SK-N-SH (cell line): ENCODE measurements at regions not wholly inside any gene's neighbourhood (a gene's known extent, or its start where the extent isn't known, plus 50 kb on each side); places are given as distances from the start of the nearest gene placed in this dataset.

ENCODE experiments used
- CTCF ChIA-PET: fragments of 300-600, 350-600 bp; formaldehyde crosslinking; extraction: SDS; loops from one replicate; lab custom pipeline; 2021; lab: Yijun Ruan, JAX
- POLR2A ChIA-PET: fragments of 350-600 bp; sonication (Branson Sonifier 250); formaldehyde crosslinking; extraction: SDS; loops from one replicate; lab custom pipeline; 2020; ENCODE audit warnings: antibody characterized with exemption, inconsistent platforms; lab: Yijun Ruan, JAX
- DNase-seq: peaks from one replicate; pipeline ENCODE4 v3.0.0; 2012
- H2AFZ ChIP-seq: fragments of 200-600 bp; sonication (generic); 2 replicates; pipeline ENCODE4 v1.8.1; 2016; ENCODE audit warnings: antibody characterized with exemption, mild to moderate bottlenecking, low read depth
- H3F3A ChIP-seq: fragments of 200-600 bp; sonication (generic); replicated peaks from 2 replicates; pipeline ENCODE3; 2016; ENCODE audit warnings: antibody characterized with exemption, mild to moderate bottlenecking; ENCODE audit not compliant: insufficient read depth
- H3K27ac ChIP-seq, 2 experiments: fragments of 200-500 bp in 1 of 2; fragments of 200-600 bp in 1 of 2; sonication (Bioruptor generic) in 1 of 2; sonication (generic), shearing (Covaris generic) in 1 of 2; 2 replicates each; pipeline versions ENCODE4 v1.5.1 to v1.6.1; 2014 to 2016; ENCODE audit warnings: low read depth in 2 of 2, inconsistent platforms in 1 of 2, low read length in 1 of 2, mild to moderate bottlenecking in 1 of 2, mixed read lengths in 1 of 2
- H3K27me3 ChIP-seq: fragments of 200-600 bp; sonication (generic), shearing (Covaris generic); 2 replicates; pipeline ENCODE4 v1.6.1; 2016; ENCODE audit warnings: mixed run types; ENCODE audit not compliant: insufficient read depth
- H3K36me3 ChIP-seq, 2 experiments: fragments of 200-500 bp in 1 of 2; fragments of 200-600 bp in 1 of 2; sonication (Bioruptor generic) in 1 of 2; sonication (generic) in 1 of 2; replicated peaks in 1 of 2; 2 replicates each; pipeline versions ENCODE3 to v1.5.1; 2014 to 2016; ENCODE audit warnings: low read length in 1 of 2, mild to moderate bottlenecking in 1 of 2; ENCODE audit not compliant: insufficient read depth in 2 of 2, control insufficient read depth in 1 of 2
- H3K4me1 ChIP-seq, 2 experiments: fragments of 200-500 bp in 1 of 2; fragments of 200-600 bp in 1 of 2; sonication (Bioruptor generic) in 1 of 2; sonication (generic), shearing (Covaris generic) in 1 of 2; 2 replicates each; pipeline versions ENCODE4 v1.5.1 to v1.6.1; 2014 to 2016; ENCODE audit warnings: low read depth in 1 of 2, low read length in 1 of 2, mixed run types in 1 of 2; ENCODE audit not compliant: insufficient read depth in 2 of 2, control insufficient read depth in 1 of 2
- H3K4me2 ChIP-seq: fragments of 200-600 bp; sonication (generic), shearing (Covaris generic); 2 replicates; pipeline ENCODE4 v1.6.1; 2017; ENCODE audit warnings: mixed run types
- H3K4me3 ChIP-seq, 2 experiments: fragments of 200-500 bp in 1 of 2; fragments of 200-600 bp in 1 of 2; sonication (Bioruptor generic) in 1 of 2; sonication (generic), shearing (Covaris generic) in 1 of 2; 2 replicates each; pipeline versions ENCODE4 v1.5.1 to v1.8.1; 2014 to 2016; ENCODE audit warnings: low read depth in 2 of 2, inconsistent platforms in 1 of 2, low read length in 1 of 2, mild to moderate bottlenecking in 1 of 2, mixed read lengths in 1 of 2, moderate library complexity in 1 of 2
- H3K79me2 ChIP-seq: fragments of 200-600 bp; sonication (generic); 2 replicates; pipeline ENCODE4 v1.8.1; 2017; ENCODE audit warnings: mild to moderate bottlenecking; ENCODE audit not compliant: insufficient read depth
- H3K9ac ChIP-seq: fragments of 200-600 bp; sonication (generic); 2 replicates; pipeline ENCODE4 v1.6.1; 2017; ENCODE audit warnings: mixed run types
- H3K9me2 ChIP-seq: fragments of 200-600 bp; sonication (generic); 2 replicates; pipeline ENCODE4 v1.6.1; 2017; ENCODE audit warnings: mixed run types
- H3K9me3 ChIP-seq: fragments of 200-600 bp; sonication (generic); 2 replicates; pipeline ENCODE4 v1.6.1; 2017; ENCODE audit warnings: mixed run types, mild to moderate bottlenecking, moderate library complexity
- H4K20me1 ChIP-seq: fragments of 200-600 bp; sonication (generic); 2 replicates; pipeline ENCODE4 v1.6.1; 2017; ENCODE audit warnings: mild to moderate bottlenecking, mixed run types; ENCODE audit not compliant: insufficient read depth
- EP300 ChIP-seq, 2 experiments: IDR thresholded peaks; 2 replicates each; pipeline versions ENCODE4 v1.4.0 to v1.6.1; 2012; ENCODE audit warnings: borderline replicate concordance in 1 of 2, low read depth in 1 of 2, low read length in 1 of 2
- FOSL2 ChIP-seq: IDR thresholded peaks from 2 replicates; pipeline ENCODE4 v1.4.0; 2012; ENCODE audit warnings: low read depth, mild to moderate bottlenecking, moderate library complexity, borderline replicate concordance
- FOXJ3 ChIP-seq: sonication (generic); formaldehyde crosslinking; IDR thresholded peaks from 2 replicates; pipeline ENCODE4 v1.5.1; 2020; ENCODE audit warnings: mild to moderate bottlenecking, missing genetic modification reagents
- FOXM1 ChIP-seq: IDR thresholded peaks from 2 replicates; pipeline ENCODE4 v1.4.0; 2012; ENCODE audit warnings: low read depth, mild to moderate bottlenecking
- GATA2 ChIP-seq: sonication (generic); formaldehyde crosslinking; IDR thresholded peaks from 2 replicates; pipeline ENCODE4 v1.5.0; 2020; ENCODE audit warnings: mild to moderate bottlenecking, missing genetic modification reagents
- MEF2A ChIP-seq: IDR thresholded peaks from 2 replicates; pipeline ENCODE4 v1.4.0; 2012; ENCODE audit warnings: low read depth, borderline replicate concordance
- NRF1 ChIP-seq: IDR thresholded peaks from 2 replicates; pipeline ENCODE4 v1.6.1; 2012; ENCODE audit warnings: low read depth, mild to moderate bottlenecking, low read length
- RAD21 ChIP-seq: IDR thresholded peaks from 2 replicates; pipeline ENCODE4 v1.6.1; 2012; ENCODE audit warnings: mild to moderate bottlenecking, low read length
- RCOR1 ChIP-seq: fragments of 150-350 bp; IDR thresholded peaks from 2 replicates; pipeline ENCODE4 v1.6.1; 2017; ENCODE audit warnings: antibody characterized with exemption, low read length
- RFX5 ChIP-seq: IDR thresholded peaks from 2 replicates; pipeline ENCODE4 v1.6.1; 2012; ENCODE audit warnings: mild to moderate bottlenecking, improper control_type of control experiment, low read length
- TEAD4 ChIP-seq: IDR thresholded peaks from 2 replicates; pipeline ENCODE4 v1.4.0; 2012; ENCODE audit warnings: mild to moderate bottlenecking, borderline replicate concordance; ENCODE audit not compliant: insufficient read depth
- USF1 ChIP-seq: IDR thresholded peaks from 2 replicates; pipeline ENCODE4 v1.4.0; 2012; ENCODE audit warnings: low read depth, borderline replicate concordance
- YY1 ChIP-seq: IDR thresholded peaks from 2 replicates; pipeline ENCODE4 v1.4.0; 2012; ENCODE audit warnings: low read depth, mild to moderate bottlenecking
- WGBS: methylation state at CpG from one replicate; pipeline ENCODE4 v1.1.6; 2017; ENCODE audit warnings: low lambda C conversion rate; 5-methylcytosine and 5-hydroxymethylcytosine counted together
- TF ChIP-seq, protein P1 (sequence below): IDR thresholded peaks from 2 replicates; pipeline ENCODE4 v1.4.0; 2012; ENCODE audit warnings: low read depth, borderline replicate concordance
- TF ChIP-seq, protein P2 (sequence below): IDR thresholded peaks from 2 replicates; pipeline ENCODE4 v1.6.1; 2012; ENCODE audit warnings: mild to moderate bottlenecking, low read depth, low read length, moderate library complexity
- TF ChIP-seq, protein P3 (sequence below): IDR thresholded peaks from 2 replicates; pipeline ENCODE4; 2012

GRCh38 chr3:110859993-110860392, 211.6 kb upstream of the NECTIN3 start (continued):
- TF ChIP-seq, protein P1, sequence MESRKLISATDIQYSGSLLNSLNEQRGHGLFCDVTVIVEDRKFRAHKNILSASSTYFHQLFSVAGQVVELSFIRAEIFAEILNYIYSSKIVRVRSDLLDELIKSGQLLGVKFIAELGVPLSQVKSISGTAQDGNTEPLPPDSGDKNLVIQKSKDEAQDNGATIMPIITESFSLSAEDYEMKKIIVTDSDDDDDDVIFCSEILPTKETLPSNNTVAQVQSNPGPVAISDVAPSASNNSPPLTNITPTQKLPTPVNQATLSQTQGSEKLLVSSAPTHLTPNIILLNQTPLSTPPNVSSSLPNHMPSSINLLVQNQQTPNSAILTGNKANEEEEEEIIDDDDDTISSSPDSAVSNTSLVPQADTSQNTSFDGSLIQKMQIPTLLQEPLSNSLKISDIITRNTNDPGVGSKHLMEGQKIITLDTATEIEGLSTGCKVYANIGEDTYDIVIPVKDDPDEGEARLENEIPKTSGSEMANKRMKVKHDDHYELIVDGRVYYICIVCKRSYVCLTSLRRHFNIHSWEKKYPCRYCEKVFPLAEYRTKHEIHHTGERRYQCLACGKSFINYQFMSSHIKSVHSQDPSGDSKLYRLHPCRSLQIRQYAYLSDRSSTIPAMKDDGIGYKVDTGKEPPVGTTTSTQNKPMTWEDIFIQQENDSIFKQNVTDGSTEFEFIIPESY, result no peak

- POLR2A ChIA-PET, result no interaction called here
- TF ChIP-seq, protein P1, result no peak
- TF ChIP-seq USF1 (no peak), RFX5 (no peak), TEAD4 (no peak), RAD21 (no peak), GATA2 (CRISPR knock-in tag) (no peak), RCOR1 (no peak), EP300 (IDR thresholded peaks at IDR 0.05; ENCODE audit: borderline replicate concordance in 1 of 2, low read depth in 1 of 2, low read length in 1 of 2) (no peak), FOSL2 (no peak), FOXM1 (no peak), FOXJ3 (CRISPR knock-in tag) (no peak), YY1 (no peak), NRF1 (no peak), MEF2A (no peak)
- TF ChIP-seq, protein P2, sequence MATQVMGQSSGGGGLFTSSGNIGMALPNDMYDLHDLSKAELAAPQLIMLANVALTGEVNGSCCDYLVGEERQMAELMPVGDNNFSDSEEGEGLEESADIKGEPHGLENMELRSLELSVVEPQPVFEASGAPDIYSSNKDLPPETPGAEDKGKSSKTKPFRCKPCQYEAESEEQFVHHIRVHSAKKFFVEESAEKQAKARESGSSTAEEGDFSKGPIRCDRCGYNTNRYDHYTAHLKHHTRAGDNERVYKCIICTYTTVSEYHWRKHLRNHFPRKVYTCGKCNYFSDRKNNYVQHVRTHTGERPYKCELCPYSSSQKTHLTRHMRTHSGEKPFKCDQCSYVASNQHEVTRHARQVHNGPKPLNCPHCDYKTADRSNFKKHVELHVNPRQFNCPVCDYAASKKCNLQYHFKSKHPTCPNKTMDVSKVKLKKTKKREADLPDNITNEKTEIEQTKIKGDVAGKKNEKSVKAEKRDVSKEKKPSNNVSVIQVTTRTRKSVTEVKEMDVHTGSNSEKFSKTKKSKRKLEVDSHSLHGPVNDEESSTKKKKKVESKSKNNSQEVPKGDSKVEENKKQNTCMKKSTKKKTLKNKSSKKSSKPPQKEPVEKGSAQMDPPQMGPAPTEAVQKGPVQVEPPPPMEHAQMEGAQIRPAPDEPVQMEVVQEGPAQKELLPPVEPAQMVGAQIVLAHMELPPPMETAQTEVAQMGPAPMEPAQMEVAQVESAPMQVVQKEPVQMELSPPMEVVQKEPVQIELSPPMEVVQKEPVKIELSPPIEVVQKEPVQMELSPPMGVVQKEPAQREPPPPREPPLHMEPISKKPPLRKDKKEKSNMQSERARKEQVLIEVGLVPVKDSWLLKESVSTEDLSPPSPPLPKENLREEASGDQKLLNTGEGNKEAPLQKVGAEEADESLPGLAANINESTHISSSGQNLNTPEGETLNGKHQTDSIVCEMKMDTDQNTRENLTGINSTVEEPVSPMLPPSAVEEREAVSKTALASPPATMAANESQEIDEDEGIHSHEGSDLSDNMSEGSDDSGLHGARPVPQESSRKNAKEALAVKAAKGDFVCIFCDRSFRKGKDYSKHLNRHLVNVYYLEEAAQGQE, result no peak
- TF ChIP-seq, protein P3, sequence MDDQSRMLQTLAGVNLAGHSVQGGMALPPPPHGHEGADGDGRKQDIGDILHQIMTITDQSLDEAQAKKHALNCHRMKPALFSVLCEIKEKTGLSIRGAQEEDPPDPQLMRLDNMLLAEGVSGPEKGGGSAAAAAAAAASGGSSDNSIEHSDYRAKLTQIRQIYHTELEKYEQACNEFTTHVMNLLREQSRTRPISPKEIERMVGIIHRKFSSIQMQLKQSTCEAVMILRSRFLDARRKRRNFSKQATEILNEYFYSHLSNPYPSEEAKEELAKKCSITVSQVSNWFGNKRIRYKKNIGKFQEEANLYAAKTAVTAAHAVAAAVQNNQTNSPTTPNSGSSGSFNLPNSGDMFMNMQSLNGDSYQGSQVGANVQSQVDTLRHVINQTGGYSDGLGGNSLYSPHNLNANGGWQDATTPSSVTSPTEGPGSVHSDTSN, result no peak
- TF ChIP-seq, all 33 proteins: peak for 0
- Histone ChIP-seq H3K9me3 (no peaks in the 10 kb centered on the region), H3K9me2 (no peaks in the 10 kb centered on the region; the same call in 1 of the 2 replicates), H3K4me3 (no peak overlapping the region), H3K4me1 (peaks cover 0 to 3% of the 10 kb centered on the region in 2 experiments; a peak in 2 of 4 replicates), H3K79me2 (no peaks in the 10 kb centered on the region), H3K36me3 (no peaks in the 10 kb centered on the region), H3K4me2 (no peak overlapping the region), H3K27me3 (no peaks in the 10 kb centered on the region), H3K27ac (no peak overlapping the region), H3K9ac (no peak overlapping the region), H3F3A (no peaks in the 10 kb centered on the region), H4K20me1 (no peaks in the 10 kb centered on the region), H2AFZ (no peak overlapping the region)
- no peak for DNase-seq
- WGBS, result 82% methylated on average over 4 of the region's 4 CpGs
- CTCF ChIA-PET, result no interaction called here
Measured at GRCh38 chr3:110865934-110866333, 205.7 kb upstream of the NECTIN3 start.
